ENCODE measurements at regions not wholly inside any gene's neighbourhood (a gene's known extent, or its start where the extent isn't known, plus 50 kb on each side); places are given as distances from the start of the nearest gene placed in this dataset.

DNA sequence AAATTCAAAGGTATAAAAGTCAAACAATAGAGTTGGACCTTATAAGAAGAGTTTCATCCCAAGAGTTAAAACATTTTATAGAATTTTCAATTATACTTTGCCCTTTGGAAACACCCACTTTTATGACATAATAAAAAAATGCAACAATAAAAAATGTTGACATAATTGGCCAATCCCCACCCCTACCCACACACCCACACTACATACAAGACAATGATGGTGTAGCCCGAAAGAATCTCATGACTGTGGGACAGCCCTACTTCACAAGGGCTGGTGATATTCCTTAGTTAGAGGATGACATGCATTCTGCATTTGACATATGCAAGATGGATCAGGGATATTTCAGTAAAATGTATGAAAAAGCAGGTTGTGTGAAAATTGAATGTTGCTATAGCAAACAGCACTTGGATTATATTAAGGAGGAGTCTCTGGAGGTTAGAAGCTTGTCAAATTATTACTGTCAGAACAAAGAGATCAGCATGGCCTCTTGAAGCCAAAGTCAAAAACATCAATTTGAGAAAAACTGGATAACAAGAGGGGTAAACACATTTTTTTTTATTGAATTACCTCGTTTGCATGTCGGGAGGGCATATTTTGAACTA, 133.0 kb upstream of the SAMSN1 start:
- H3K9me3 ChIP-seq (ENCODE audit: insufficient read depth, low read depth), result no peaks in the 10 kb centered on the region; the same call in 1 of the 2 replicates
- ChIA-PET POLR2A (ENCODE audit: unreplicated experiment) (no interaction called here), CTCF (no interaction called here)
- no peak overlapping the region for H3K4me3 ChIP-seq
- no peak for TF ChIP-seq CTCF (conservative IDR thresholded peaks at IDR 0.05)
- no peaks in the 10 kb centered on the region for H3K79me2 ChIP-seq (ENCODE audit: low read depth)
- H3K4me1 ChIP-seq (replicated peaks; ENCODE audit: insufficient read depth), result no peaks in the 10 kb centered on the region
- no peaks in the 10 kb centered on the region for H4K20me1 ChIP-seq (ENCODE audit: insufficient read depth)
- H3K9me2 ChIP-seq (ENCODE audit: insufficient read depth), result no peaks in the 10 kb centered on the region
- no peak for DNase-seq
- H3K36me3 ChIP-seq (ENCODE audit: low read depth), result no peaks in the 10 kb centered on the region
- H3K27me3 ChIP-seq (ENCODE audit: insufficient read depth, low read depth), result no peaks in the 10 kb centered on the region
- H2AFZ ChIP-seq, result no peak overlapping the region
- intact Hi-C loops (cut with micrococcal nuclease; ENCODE audit: unreplicated experiment), result no loop called here
- H3K27ac ChIP-seq, result no peak overlapping the region
- no peak overlapping the region for H3K4me2 ChIP-seq
- BruUV-seq (replicated peaks), result no TSS peak
- H3F3A ChIP-seq (ENCODE audit: insufficient read depth, low read depth), result no peaks in the 10 kb centered on the region

GRCh38 chr21:14677639-14678179, 131.6 kb upstream of the SAMSN1 start:
- intact Hi-C loops (cut with micrococcal nuclease; ENCODE audit: unreplicated experiment), result no loop called here
- TF ChIP-seq EZH2 (IDR thresholded peaks at IDR 0.05; ENCODE audit: low read depth), result no peak
- TF ChIP-seq CTCF (conservative IDR thresholded peaks at IDR 0.05), result no peak

GRCh38 chr21:14677013-14677412, 130.9 kb upstream of the SAMSN1 start:
- H3K9me2 ChIP-seq (ENCODE audit: insufficient read depth), result no peaks in the 10 kb centered on the region
- no peak overlapping the region for H2AFZ ChIP-seq
- H3F3A ChIP-seq (ENCODE audit: insufficient read depth, low read depth), result no peaks in the 10 kb centered on the region
- no peaks in the 10 kb centered on the region for H4K20me1 ChIP-seq (ENCODE audit: insufficient read depth)
- DNase-seq, result no peak
- H3K4me3 ChIP-seq, result no peak overlapping the region
- ChIA-PET POLR2A (ENCODE audit: unreplicated experiment) (no interaction called here), CTCF (no interaction called here)
- H3K9me3 ChIP-seq (ENCODE audit: insufficient read depth, low read depth), result no peaks in the 10 kb centered on the region
- no peaks in the 10 kb centered on the region for H3K27me3 ChIP-seq (ENCODE audit: insufficient read depth, low read depth)
- H3K27ac ChIP-seq, result no peak overlapping the region
- H3K79me2 ChIP-seq (ENCODE audit: low read depth), result no peaks in the 10 kb centered on the region
- intact Hi-C loops (cut with micrococcal nuclease; ENCODE audit: unreplicated experiment), result no loop called here
- no TSS peak for BruUV-seq (replicated peaks)
- H3K36me3 ChIP-seq (ENCODE audit: low read depth), result no peaks in the 10 kb centered on the region
- H3K4me2 ChIP-seq, result no peak overlapping the region
- H3K4me1 ChIP-seq (replicated peaks; ENCODE audit: insufficient read depth), result no peaks in the 10 kb centered on the region
- TF ChIP-seq CTCF (conservative IDR thresholded peaks at IDR 0.05) (no peak), EZH2 (IDR thresholded peaks at IDR 0.05; ENCODE audit: low read depth) (no peak)

More at GRCh38 chr21:14677639-14678179, 131.6 kb upstream of the SAMSN1 start:
- Histone ChIP-seq H3K4me3 (no peak overlapping the region), H3K9me3 (ENCODE audit: insufficient read depth, low read depth) (no peaks in the 10 kb centered on the region; the same call in 1 of the 2 replicates), H3K36me3 (ENCODE audit: low read depth) (no peaks in the 10 kb centered on the region), H3K9me2 (ENCODE audit: insufficient read depth) (no peaks in the 10 kb centered on the region), H4K20me1 (ENCODE audit: insufficient read depth) (no peaks in the 10 kb centered on the region), H3K27me3 (ENCODE audit: insufficient read depth, low read depth) (no peaks in the 10 kb centered on the region), H3F3A (ENCODE audit: insufficient read depth, low read depth) (no peaks in the 10 kb centered on the region), H3K79me2 (ENCODE audit: low read depth) (no peaks in the 10 kb centered on the region), H3K4me2 (no peak overlapping the region), H3K4me1 (replicated peaks; ENCODE audit: insufficient read depth) (no peaks in the 10 kb centered on the region), H2AFZ (no peak overlapping the region), H3K27ac (no peak overlapping the region)
- no TSS peak for BruUV-seq (replicated peaks)
- POLR2A ChIA-PET (ENCODE audit: unreplicated experiment), result no interaction called here
- DNase-seq, result no peak
- CTCF ChIA-PET, result no interaction called here
